Body of pancreas (tissue), 4 donors: ENCODE measurements at regions not wholly inside any gene's neighbourhood (a gene's known extent, or its start where the extent isn't known, plus 50 kb on each side); places are given as distances from the start of the nearest gene placed in this dataset.
"Not testable (repeated sequence)": the region's sequence is repeated elsewhere in the genome, so short reads cannot be mapped to it uniquely, and the experiment has no call there.

Experiments
- ATAC-seq: fragments of 150-250 bp; one replicate; pipeline ENCODE4 v1.9.1; 2016
- DNase-seq, 4 donors: peaks; one replicate each; pipeline ENCODE4 v3.0.0-alpha.2; 2019
- H3K27ac ChIP-seq, 4 donors: fragments of 200-600 bp; sonication (generic); 1 replicate in 3 of 4; 2 replicates in 1 of 4; pipeline versions ENCODE4 v1.5.1 to v1.6.1; 2016 to 2019; ENCODE audit warnings: mild to moderate bottlenecking in 1 of 4, mixed read lengths in 1 of 4, moderate library complexity in 1 of 4
- H3K27me3 ChIP-seq, 2 donors: fragments of 200-600 bp; sonication (generic); one replicate each; pipeline ENCODE4 v1.6.0; 2016; ENCODE audit warnings: mild to moderate bottlenecking in 1 of 2
- H3K36me3 ChIP-seq, 2 donors: fragments of 200-600 bp; sonication (generic); replicated peaks in 1 of 2; 2 replicates each; pipeline ENCODE4 v1.5.1; 2016; ENCODE audit warnings: low read depth in 2 of 2; ENCODE audit not compliant: insufficient read depth in 1 of 2
- H3K4me1 ChIP-seq: fragments of 200-600 bp; sonication (generic); one replicate; pipeline ENCODE4 v1.6.0; 2016
- H3K4me3 ChIP-seq, 2 donors: fragments of 200-600 bp; sonication (generic); 1 replicate in 1 of 2; 2 replicates in 1 of 2; pipeline ENCODE4 v1.5.1; 2016 to 2019
- H3K9me3 ChIP-seq, 3 donors: fragments of 200-600 bp; sonication (generic); 1 replicate in 2 of 3; 2 replicates in 1 of 3; pipeline ENCODE4 v1.5.1; 2016
- CTCF ChIP-seq, 7 experiments: fragments of 450-650 bp in 4 of 7; fragments of 200-600 bp in 3 of 7; sonication (generic) in 3 of 7; IDR thresholded peaks; one replicate each; pipeline ENCODE4 v1.5.1; 2016 to 2019; ENCODE audit warnings: antibody characterized with exemption in 7 of 7
- POLR2A ChIP-seq, 3 donors: fragments of 450-650 bp; IDR thresholded peaks; one replicate each; pipeline ENCODE4 v1.6.1; 2016; ENCODE audit warnings: antibody characterized with exemption in 3 of 3, mild to moderate bottlenecking in 2 of 3
- WGBS, 2 donors: methylation state at CpG; one replicate each; pipeline ENCODE4 v1.1.5; 2017; 5-methylcytosine and 5-hydroxymethylcytosine counted together
- intact Hi-C: fragments of 100-400 bp; cut with DNase I; formaldehyde crosslinking; loops from one replicate; pipeline ENCODE4 v1.15.1; 2023

DNA sequence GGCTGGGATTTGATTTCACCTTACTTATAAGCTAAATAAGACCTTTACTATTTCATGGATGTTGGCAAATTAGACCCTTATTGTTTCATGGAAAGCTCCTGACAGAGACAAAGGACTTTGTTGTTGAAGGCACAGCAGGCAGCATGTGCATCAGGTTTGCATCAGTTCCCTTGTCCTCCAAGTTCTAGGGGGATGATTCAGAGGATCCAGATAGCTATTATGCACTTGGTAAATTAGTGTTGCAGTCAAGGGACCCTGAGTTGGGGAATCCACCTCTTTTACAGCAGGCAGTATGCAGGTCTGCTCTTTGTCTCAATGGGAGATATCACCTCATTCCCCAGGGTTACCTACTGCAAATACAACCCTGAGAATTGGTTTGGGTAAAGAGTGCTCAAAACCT, 131.4 kb upstream of the IGSF10 start:
- TF ChIP-seq POLR2A (IDR thresholded peaks at IDR 0.05) (no peak), CTCF (IDR thresholded peaks at IDR 0.05) (no peak)
- Histone ChIP-seq H3K9me3 (no peaks in the 10 kb centered on the region), H3K27ac (no peak overlapping the region), H3K36me3 (no peaks in the 10 kb centered on the region), H3K4me3 (no peak overlapping the region), H3K4me1 (no peaks in the 10 kb centered on the region), H3K27me3 (no peaks in the 10 kb centered on the region)
- intact Hi-C loops: no loop called here
- DNase-seq (no peak), ATAC-seq (no peak)

DNA sequence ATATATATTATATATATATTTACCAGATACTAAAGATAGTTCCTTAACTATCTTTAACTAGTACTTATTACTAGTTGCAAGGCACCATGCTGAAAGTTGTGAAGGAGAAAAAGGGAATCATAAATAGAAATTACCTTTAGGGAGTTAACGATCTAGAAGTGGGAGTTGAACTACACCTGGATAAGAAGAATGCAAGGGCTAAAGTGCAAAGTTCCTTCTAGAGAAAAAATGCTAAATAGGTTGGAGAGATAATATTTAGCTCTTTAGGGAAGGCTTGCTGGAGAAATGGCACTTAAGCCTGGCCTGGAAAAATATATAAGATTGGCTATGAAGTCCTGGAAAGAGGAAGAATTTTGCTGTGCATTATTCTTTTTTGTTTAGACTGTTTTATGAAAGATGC, 130.6 kb upstream of the IGSF10 start:
- Histone ChIP-seq H3K27me3 (no peaks in the 10 kb centered on the region), H3K36me3 (no peaks in the 10 kb centered on the region), H3K27ac (no peak overlapping the region), H3K4me1 (no peaks in the 10 kb centered on the region), H3K9me3 (no peaks in the 10 kb centered on the region), H3K4me3 (no peak overlapping the region)
- WGBS, 2 donors: 55 to 67% methylated on average over 1 of the region's 1 CpG
- no peak for DNase-seq
- ATAC-seq: no peak
- intact Hi-C loops: no loop called here
- no peak for TF ChIP-seq POLR2A (IDR thresholded peaks at IDR 0.05)
- no peak for TF ChIP-seq CTCF (IDR thresholded peaks at IDR 0.05)

GRCh38 chr3:151589311-151589710, 128.4 kb upstream of the IGSF10 start:
- Histone ChIP-seq H3K27me3 (no peaks in the 10 kb centered on the region), H3K4me3 (no peak overlapping the region), H3K27ac (no peak overlapping the region), H3K4me1 (no peaks in the 10 kb centered on the region), H3K36me3 (no peaks in the 10 kb centered on the region), H3K9me3 (no peaks in the 10 kb centered on the region)
- intact Hi-C loops: no loop called here
- 60 to 67% methylated on average over 3 of the region's 3 CpGs for WGBS, 2 donors
- DNase-seq (no peak), ATAC-seq (no peak)
- TF ChIP-seq CTCF (IDR thresholded peaks at IDR 0.05) (no peak), POLR2A (IDR thresholded peaks at IDR 0.05) (no peak)

- 91 to 100% methylated on average over 1 of the region's 1 CpG for WGBS, 2 donors
- H3K4me3 ChIP-seq, H3K36me3 ChIP-seq, ATAC-seq, H3K4me1 ChIP-seq, H3K27me3 ChIP-seq, H3K27ac ChIP-seq, intact Hi-C loops, H3K9me3 ChIP-seq, DNase-seq: not testable (repeated sequence)
These were observed 126.8 kb upstream of the IGSF10 start for GRCh38 chr3:151587659-151588058.

DNA sequence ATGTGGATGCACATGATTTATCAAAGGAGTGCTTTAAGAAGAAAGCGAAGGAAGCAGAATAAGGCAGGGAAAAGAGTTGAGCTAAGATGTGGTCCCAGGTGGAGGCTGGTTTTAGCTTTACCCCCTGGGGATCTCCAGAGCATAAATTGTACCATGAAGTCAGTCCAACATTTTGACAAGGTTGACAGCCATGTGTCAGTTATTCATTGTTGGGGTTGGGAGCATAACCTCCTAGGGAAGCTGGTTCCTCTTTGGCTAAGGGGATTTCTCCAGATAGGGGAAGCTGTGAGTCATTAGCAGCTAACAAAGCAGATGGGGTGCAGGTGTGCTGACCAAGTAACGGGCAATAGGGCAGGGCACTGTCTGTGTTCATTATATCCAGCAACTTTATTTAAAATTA, 123.7 kb upstream of the IGSF10 start:
- H3K27ac ChIP-seq: no peak overlapping the region
- TF ChIP-seq CTCF (IDR thresholded peaks at IDR 0.05): no peak
- TF ChIP-seq POLR2A (IDR thresholded peaks at IDR 0.05): no peak
- H3K36me3 ChIP-seq: no peaks in the 10 kb centered on the region
- H3K4me3 ChIP-seq: no peak overlapping the region
- WGBS, 2 donors: 70 to 75% methylated on average over 2 of the region's 2 CpGs
- no peak for DNase-seq
- no peaks in the 10 kb centered on the region for H3K9me3 ChIP-seq
- intact Hi-C loops: no loop called here
- no peaks in the 10 kb centered on the region for H3K27me3 ChIP-seq
- no peaks in the 10 kb centered on the region for H3K4me1 ChIP-seq
- no peak for ATAC-seq
